ENCODE measurements at regions not wholly inside any gene's neighbourhood (a gene's known extent, or its start where the extent isn't known, plus 50 kb on each side); places are given as distances from the start of the nearest gene placed in this dataset. TPM values are rescaled to one million over a fixed set of nuclear protein-coding genes. Genes with fewer than 3 reads are reported as not detected.

Small RNAs in the stretch of these regions (small RNA-seq; reads per million reads assigned to genes)
- gene RNU6-753P (ENCODE audit: low replicate concordance) = not detected

Data from GM23338 (cell line).